Endothelial cell of umbilical vein (primary cell): ENCODE measurements at regions not wholly inside any gene's neighbourhood (a gene's known extent, or its start where the extent isn't known, plus 50 kb on each side); places are given as distances from the start of the nearest gene placed in this dataset.

Experiments used
- BruUV-seq: library from RNA; stranded (reverse); fragments of 400-500 nt; replicated peaks from 2 replicates; lab custom pipeline; 2021; lab: Mats Ljungman, UMichigan
- CTCF ChIA-PET: fragments of 300-600, 350-600 bp; sonication (Branson Sonifier 250); formaldehyde crosslinking; loops from one replicate; lab custom pipeline; 2021; ENCODE audit warnings: antibody characterized with exemption, inconsistent platforms; lab: Charles Lee
- POLR2A ChIA-PET: fragments of 300-600, 350-600 bp; sonication (Branson Sonifier 250); formaldehyde crosslinking; loops from one replicate; lab custom pipeline; 2021; ENCODE audit warnings: antibody characterized with exemption, inconsistent platforms; lab: Charles Lee
- DNase-seq: peaks from one replicate; pipeline ENCODE4 v3.0.0-alpha.2; 2011; ENCODE audit warnings: low read depth, low spot score
- FAIRE-seq: peaks from 2 replicates; lab custom pipeline; 2011; peaks lifted over from hg19 to GRCh38; lab: Jason Lieb, UNC
- H2AFZ ChIP-seq: 2 replicates; pipeline ENCODE4 v1.6.0; 2012; ENCODE audit warnings: low read depth, low read length, control low read depth, inconsistent platforms
- H3K27ac ChIP-seq: 2 replicates; pipeline ENCODE4 v1.5.1; 2011; ENCODE audit warnings: low read depth, mild to moderate bottlenecking, control low read depth, low read length, moderate library complexity; ENCODE audit not compliant: insufficient read depth
- H3K27me3 ChIP-seq, 2 experiments: 2 replicates each; pipeline versions ENCODE4 v1.6.0 to v1.6.1; 2011; ENCODE audit warnings: low read length in 2 of 2, mixed read lengths in 1 of 2; ENCODE audit not compliant: control insufficient read depth in 2 of 2, insufficient read depth in 2 of 2
- H3K36me3 ChIP-seq, 2 experiments: 2 replicates in 1 of 2; 3 replicates in 1 of 2; pipeline ENCODE4 v1.5.1; 2011; ENCODE audit warnings: low read length in 2 of 2, mild to moderate bottlenecking in 1 of 2, moderate library complexity in 1 of 2; ENCODE audit not compliant: control insufficient read depth in 2 of 2, insufficient read depth in 2 of 2; ENCODE audit errors: extremely low read depth in 1 of 2
- H3K4me1 ChIP-seq: 3 replicates; pipeline ENCODE4 v1.5.1; 2011; ENCODE audit warnings: mild to moderate bottlenecking, low read length; ENCODE audit not compliant: control insufficient read depth, insufficient read depth; ENCODE audit errors: extremely low read depth
- H3K4me2 ChIP-seq: 2 replicates; pipeline ENCODE4 v1.6.1; 2011; ENCODE audit warnings: low read length, control low read depth, mixed read lengths; ENCODE audit not compliant: insufficient read depth
- H3K4me3 ChIP-seq, 3 experiments: fragments of 200-600 bp in 1 of 3; sonication (generic), shearing (Covaris generic) in 1 of 3; replicated peaks in 1 of 3; 2 replicates each; pipeline ENCODE4 v1.5.1; 2011 to 2016; ENCODE audit warnings: control low read depth in 3 of 3, low read length in 3 of 3, mild to moderate bottlenecking in 2 of 3, inconsistent platforms in 1 of 3, low read depth in 1 of 3, moderate library complexity in 1 of 3; ENCODE audit not compliant: insufficient read depth in 1 of 3
- H3K79me2 ChIP-seq: 2 replicates; pipeline ENCODE4 v1.6.0; 2012; ENCODE audit warnings: low read length, inconsistent platforms; ENCODE audit not compliant: control insufficient read depth, insufficient read depth
- H3K9ac ChIP-seq: replicated peaks from 2 replicates; pipeline ENCODE3; 2011; ENCODE audit warnings: low read length, control low read depth; ENCODE audit not compliant: insufficient read depth; ENCODE audit errors: extremely low read depth
- H3K9me1 ChIP-seq: replicated peaks from 3 replicates; pipeline ENCODE4 v1.6.0; 2011; ENCODE audit warnings: mild to moderate bottlenecking, low read length; ENCODE audit not compliant: control insufficient read depth, insufficient read depth; ENCODE audit errors: extremely low read depth
- H3K9me3 ChIP-seq: replicated peaks from 2 replicates; pipeline ENCODE4 v1.5.1; 2012; ENCODE audit warnings: low read length, inconsistent platforms; ENCODE audit not compliant: control insufficient read depth, insufficient read depth
- H4K20me1 ChIP-seq: replicated peaks from 2 replicates; pipeline ENCODE3; 2011; ENCODE audit warnings: mild to moderate bottlenecking, low read length; ENCODE audit not compliant: control insufficient read depth, insufficient read depth; ENCODE audit errors: extremely low read depth
- CTCF ChIP-seq, 2 donors: IDR thresholded peaks; 1 replicate in 1 of 2; 2 replicates in 1 of 2; pipeline ENCODE4 v1.5.1; 2011; ENCODE audit warnings: low read length in 2 of 2, mild to moderate bottlenecking in 2 of 2, moderate library complexity in 2 of 2, control low read depth in 1 of 2, inconsistent platforms in 1 of 2, low read depth in 1 of 2; ENCODE audit not compliant: insufficient read depth in 1 of 2; ENCODE audit errors: extremely low read depth in 1 of 2
- EZH2 ChIP-seq: IDR thresholded peaks from 2 replicates; pipeline ENCODE4 v1.6.1; 2012; ENCODE audit warnings: borderline replicate concordance, low read depth, mild to moderate bottlenecking, moderate library complexity, low read length, inconsistent platforms; ENCODE audit not compliant: severe bottlenecking
- FOS ChIP-seq: IDR thresholded peaks from 2 replicates; pipeline ENCODE4 v1.6.1; 2011; ENCODE audit warnings: mild to moderate bottlenecking, low read length, moderate library complexity, borderline replicate concordance; ENCODE audit not compliant: insufficient read depth
- GATA2 ChIP-seq: IDR thresholded peaks from 2 replicates; pipeline ENCODE4 v1.7.0; 2011; ENCODE audit warnings: low read depth, mild to moderate bottlenecking, moderate library complexity, mixed read lengths, low read length; ENCODE audit not compliant: insufficient read length, insufficient read depth
- JUN ChIP-seq: IDR thresholded peaks from 2 replicates; pipeline ENCODE4 v1.6.1; 2011; ENCODE audit warnings: borderline replicate concordance, low read depth; ENCODE audit not compliant: insufficient read length, insufficient read depth
- MAX ChIP-seq: IDR thresholded peaks from 2 replicates; pipeline ENCODE4 v1.6.1; 2011; ENCODE audit not compliant: insufficient read depth, insufficient read length
- MYC ChIP-seq: IDR thresholded peaks from one replicate; pipeline ENCODE4 v1.6.1; 2011; ENCODE audit warnings: mild to moderate bottlenecking, low read depth, low read length
- POLR2A ChIP-seq: IDR thresholded peaks from 2 replicates; pipeline ENCODE4 v1.6.1; 2012; ENCODE audit warnings: low read depth, mild to moderate bottlenecking, control low read depth, low read length
- POLR2AphosphoS5 ChIP-seq: IDR thresholded peaks from 2 replicates; pipeline ENCODE4 v1.6.1; 2012; ENCODE audit warnings: low read depth, mild to moderate bottlenecking, control low read depth, low read length, moderate library complexity; ENCODE audit not compliant: insufficient read depth
- dilution Hi-C: fragments of 300-500 bp; cut with MboI; formaldehyde crosslinking; loops from one replicate; pipeline ENCODE4 v1.15.0; 2019; ENCODE audit warnings: low sequenced_read_pairs; ENCODE audit not compliant: extremely low pct_ligation_motif_present
- intact Hi-C: fragments of 100-400 bp; cut with micrococcal nuclease; formaldehyde crosslinking; loops from one replicate; pipeline ENCODE4 v1.10.0; 2022

DNA sequence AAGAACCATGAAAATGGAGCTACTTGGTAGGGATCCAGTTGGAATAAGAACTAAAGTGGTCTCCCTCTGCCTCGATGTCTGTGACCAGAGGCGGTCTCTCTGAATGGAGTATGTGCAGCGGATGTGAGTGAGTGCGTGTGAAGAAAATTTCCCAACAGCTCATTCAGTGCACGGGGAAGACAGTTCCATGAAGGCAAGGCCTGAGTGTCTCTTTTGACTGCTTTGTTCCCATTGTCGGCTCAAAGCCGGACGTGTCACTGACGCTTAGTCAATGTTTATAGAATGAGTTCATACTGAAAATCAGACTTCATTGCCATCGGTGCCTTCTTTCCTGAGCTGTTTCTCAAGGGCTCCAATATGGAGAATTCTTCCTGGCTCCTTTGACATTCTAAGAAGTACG is 55.3 kb upstream of the GRB10 start:
- ChIA-PET CTCF (interaction anchor here (1.0 to 2.7 kb wide), 7 partner anchors 10 to 125 kb away, joined by 3 to 8 read pairs (median 5); no protein-coding TSS in a partner anchor), POLR2A (no interaction called here)
- Histone ChIP-seq H4K20me1 (no peaks in the 10 kb centered on the region), H3K4me3 (no peak overlapping the region), H3K4me1 (peaks cover 23% of the 10 kb centered on the region), H3K4me2 (no peak overlapping the region), H3K36me3 (no peaks in the 10 kb centered on the region), H3K9me3 (no peaks in the 10 kb centered on the region), H3K27ac (peak overlapping the region; percentile 92), H3K27me3 (no peaks in the 10 kb centered on the region), H2AFZ (no peak overlapping the region), H3K9me1 (no peaks in the 10 kb centered on the region), H3K9ac (peak overlapping the region; percentile 53), H3K79me2 (no peaks in the 10 kb centered on the region)
- BruUV-seq, result no TSS peak
- intact Hi-C loops, result loop anchor here (1.0 to 2.0 kb wide), 5 partner anchors 12 to 341 kb away; partner anchors contain the start of gene GRB10
- dilution Hi-C loops, result no loop called here
- DNase-seq (peak; percentile 63), FAIRE-seq (peak; percentile 99)
- TF ChIP-seq GATA2 (no peak), CTCF (IDR thresholded peaks at IDR 0.05; ENCODE audit: extremely low read depth in 1 of 2, insufficient read depth in 1 of 2, low read depth in 1 of 2, low read length in 2 of 2) (no peak), MAX (no peak), EZH2 (no peak), POLR2AphosphoS5 (peak; percentile 45), JUN (peak; percentile 70), POLR2A (peak; percentile 38), FOS (peak; percentile 60), MYC (peak; percentile 19)
